NCI-H1092 (cell line): ENCODE measurements at regions not wholly inside any gene's neighbourhood (a gene's known extent, or its start where the extent isn't known, plus 50 kb on each side); places are given as distances from the start of the nearest gene placed in this dataset.

Experiments
- DNase-seq: peaks from one replicate; lab custom pipeline; 2025; lab: John Stamatoyannopoulos, UW

DNA sequence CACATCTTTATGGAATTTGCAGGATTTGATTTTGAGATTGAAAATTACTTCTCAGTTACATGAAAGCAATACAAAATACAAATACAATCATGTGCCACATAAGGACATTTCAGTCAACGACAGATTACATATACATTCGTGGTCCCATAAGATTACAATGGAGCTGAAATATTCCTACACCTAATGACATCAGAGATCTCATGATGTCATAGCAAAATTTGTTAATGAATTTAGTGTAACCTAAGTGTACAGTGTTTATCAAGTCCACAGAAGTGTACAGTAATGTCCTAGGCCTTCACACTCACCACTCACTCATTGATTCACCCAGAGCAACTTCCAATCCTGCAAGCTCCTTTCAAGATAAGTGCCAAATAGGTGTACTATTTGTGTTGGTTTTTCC is 126.5 kb downstream of the GPAM start:
- DNase-seq: no peak

DNA sequence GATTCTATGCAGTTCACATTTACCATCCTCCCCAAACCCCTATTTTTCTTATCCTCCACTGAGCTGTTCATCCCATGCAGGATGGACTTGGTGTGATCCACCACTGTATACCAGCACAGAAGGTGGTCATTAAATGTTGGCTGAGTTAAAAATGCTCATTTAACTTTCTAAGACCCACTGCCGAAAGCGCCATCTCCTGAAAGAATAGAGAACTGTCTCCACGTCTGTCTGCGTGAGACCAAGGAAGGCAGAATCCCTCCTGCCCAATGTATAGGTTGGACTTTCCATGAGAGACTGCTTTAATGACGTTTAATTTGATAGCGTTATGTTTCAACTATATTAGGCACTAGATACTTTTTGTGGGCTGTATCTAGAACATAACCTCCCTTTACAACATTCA is 124.3 kb downstream of the GPAM start:
- DNase-seq: no peak

DNA sequence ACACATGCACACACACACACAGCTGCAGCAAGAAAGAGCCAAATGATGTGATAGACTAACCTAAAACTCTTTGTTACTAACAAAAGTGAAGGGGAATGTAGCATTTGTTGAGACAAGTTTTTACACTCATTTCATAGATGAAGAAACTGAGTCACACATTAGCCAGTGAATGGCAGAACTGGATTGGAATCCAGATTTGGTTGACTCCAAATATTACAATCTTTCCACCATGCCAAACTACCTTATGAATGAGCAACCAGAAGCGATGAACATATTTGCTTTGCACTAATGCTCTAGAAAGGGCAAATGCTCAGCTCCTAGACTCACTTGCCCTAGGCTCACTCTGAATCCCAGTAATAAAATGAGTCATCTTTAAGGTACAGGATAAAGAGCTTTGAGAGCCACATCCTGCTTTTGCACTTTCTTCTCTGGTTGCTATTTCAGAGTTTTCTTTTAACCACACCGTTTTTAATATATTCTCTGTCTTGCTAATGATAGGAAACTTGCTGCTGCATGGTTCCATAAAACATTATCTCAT is 111.9 kb downstream of the GPAM start:
- no peak for DNase-seq

DNA sequence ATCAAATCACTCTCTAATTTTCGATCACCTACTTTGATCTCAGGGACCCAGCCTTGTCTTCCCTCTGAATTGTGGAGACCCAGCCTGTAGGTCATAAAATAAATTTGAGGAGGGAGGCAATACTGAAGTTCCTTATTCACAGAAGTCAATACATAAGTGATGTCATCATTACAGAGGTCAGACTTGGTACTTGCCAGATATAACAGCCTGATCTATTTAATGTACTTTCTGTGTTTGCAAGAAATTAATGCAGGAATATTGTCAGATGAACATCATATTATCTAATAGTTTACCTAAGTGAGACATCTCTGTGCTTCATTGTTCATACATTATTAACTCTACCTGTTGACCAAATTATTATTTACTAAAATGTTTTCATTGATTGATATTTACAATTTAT is 105.6 kb downstream of the GPAM start:
- no peak for DNase-seq

DNA sequence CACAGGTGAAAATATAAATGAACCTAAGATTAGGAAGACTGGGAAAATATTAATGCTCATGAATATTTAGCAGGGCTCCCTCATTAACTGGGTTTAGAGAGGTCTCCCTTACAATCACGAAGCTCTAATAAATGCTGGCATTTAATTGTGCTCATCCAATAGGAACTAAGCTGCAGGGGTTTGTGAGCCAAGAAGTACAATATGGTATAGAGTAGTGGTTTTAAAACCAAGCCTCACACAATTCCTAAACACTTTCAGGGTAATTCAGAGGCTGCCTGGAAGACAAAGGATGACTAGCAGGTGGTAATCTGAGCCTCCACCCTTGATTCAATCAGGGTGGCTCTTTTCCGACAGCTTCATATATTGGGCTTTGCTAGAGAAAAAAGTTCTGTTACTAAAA is 103.3 kb downstream of the GPAM start:
- DNase-seq: no peak

DNA sequence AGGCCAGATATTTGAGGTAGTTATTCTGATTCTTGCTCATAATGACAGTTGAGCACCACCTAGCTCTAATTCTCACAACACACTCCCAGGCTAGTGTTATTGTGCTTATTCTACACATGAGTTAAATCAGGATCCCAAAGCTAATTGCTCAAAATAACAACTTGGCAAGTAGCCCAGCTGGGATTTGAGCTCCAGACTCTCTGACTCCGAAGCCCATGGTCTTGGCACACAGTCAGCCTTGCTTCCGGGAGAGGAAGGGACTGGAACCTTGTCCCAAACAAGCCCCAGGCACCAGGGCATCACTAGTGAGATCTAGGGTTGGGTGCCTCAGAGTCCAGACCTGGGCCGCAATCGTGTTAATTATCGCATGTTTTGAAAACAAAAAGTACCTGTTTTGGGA is 101.4 kb downstream of the GPAM start:
- DNase-seq: no peak

DNA sequence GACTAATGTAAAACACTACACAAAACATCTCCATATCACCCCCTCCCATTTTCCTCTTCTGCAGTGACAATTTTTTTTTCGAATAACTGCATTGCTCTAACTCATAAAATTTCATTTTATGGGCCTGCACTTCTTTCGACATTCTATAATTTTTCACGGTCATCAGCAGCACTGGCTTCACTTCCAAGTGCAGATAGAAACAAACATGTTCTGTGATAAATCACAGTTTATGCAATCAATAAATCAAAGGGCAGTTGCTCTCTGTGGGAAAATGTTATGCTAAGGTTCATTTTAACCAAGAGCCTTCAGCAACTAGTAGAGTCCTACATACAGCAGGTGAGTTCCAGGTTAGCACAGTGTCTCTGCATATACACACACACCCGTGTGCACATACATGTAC is 100.1 kb downstream of the GPAM start:
- DNase-seq: no peak

DNA sequence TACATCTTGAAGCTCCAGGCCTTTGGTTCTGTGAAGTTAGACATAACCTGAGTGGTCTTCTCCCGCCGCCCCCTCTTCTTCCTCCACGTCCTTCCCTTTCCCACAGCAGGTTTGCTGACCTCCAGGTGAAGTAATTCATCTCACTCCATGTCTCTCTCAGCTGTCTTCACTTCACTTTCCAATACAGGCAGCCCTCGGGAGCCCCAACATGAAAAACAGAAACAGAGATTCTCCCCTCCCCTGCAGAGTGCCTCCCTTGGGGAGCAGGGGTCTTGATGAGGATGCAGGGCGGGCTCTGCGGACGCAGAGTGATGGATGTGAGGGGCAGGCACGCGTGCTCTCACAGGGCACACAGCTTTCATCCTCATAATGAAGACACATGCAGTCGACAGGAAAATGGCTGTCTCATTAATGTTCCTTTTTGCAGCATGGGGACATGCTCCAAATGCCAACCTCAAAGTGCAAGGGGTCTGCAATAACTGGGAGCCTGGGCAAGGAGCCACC is 95.6 kb downstream of the GPAM start:
- no peak for DNase-seq

DNA sequence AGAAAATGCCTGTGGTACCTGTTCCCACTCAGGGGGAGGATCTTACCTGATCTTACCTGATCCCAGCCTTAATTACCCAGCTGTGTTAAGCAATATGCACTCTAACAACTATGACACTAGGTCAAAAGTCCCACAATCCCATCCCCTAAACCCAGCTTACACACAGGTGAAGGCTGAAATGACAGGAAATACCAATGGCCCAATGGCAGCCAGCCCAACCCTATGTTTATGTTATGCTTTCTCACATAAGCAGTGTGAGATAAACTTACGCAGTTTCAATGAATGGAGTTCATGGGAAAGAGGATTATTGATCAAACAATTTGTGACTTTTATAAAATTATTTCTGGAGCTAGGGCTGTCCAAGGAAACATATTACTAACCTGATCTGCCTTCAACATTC is 91.9 kb downstream of the GPAM start:
- no peak for DNase-seq

DNA sequence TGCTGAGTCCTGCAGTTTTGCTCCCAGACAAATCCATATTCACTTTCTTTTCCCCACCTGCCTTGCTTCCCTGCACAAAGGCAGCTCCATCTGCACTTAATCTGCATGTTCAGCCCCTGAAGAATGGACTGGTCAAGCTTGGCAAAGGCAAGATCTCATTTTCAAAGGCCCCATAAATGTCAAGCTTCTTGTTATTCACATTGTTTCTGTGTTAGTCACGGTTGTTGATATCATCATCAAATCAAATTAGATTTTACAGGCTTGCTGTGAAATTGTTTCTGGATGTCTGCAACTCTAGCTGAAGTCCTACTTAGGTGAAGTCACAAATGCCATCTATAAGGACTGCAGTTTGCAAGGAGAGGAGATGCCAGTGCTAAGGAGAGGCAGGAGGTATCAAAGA is 91.0 kb downstream of the GPAM start:
- no peak for DNase-seq

DNA sequence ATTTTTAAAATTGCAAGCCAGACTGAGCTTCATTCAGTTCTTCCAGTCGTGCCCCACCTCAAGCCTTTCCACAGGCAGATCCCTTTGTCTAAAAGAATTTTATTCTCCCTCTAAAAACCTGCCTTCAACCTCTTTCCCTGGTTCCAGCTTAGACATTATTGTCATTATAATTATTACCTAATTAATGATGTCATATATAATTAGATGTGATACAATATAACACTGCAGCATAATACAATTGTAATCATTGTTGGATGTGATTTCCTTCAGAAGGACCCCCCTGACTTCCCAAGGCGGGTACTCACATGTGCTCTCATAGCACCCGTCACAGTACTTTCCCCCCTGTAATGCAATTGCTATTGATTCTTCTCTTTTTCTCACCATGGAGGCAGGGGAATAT is 88.6 kb downstream of the GPAM start:
- DNase-seq: no peak

DNA sequence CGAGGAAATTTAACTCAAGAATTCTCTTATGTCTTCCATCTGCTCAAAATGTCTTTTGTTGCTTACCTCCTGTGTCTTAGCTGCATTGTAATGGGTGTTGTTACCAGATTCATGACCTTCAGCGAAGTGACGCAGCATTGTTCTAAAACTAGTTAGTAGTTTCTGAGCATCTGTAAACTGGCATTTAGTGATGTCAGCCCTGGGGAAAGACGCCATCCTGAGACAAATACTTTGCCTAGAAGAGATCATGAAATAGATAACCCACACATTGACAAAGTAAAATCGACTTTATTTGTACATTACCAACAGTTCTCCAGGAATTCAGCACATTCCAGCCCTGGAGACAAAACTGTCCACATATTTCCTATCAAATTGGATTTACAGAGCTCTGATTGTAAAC is 87.8 kb downstream of the GPAM start:
- no peak for DNase-seq

DNA sequence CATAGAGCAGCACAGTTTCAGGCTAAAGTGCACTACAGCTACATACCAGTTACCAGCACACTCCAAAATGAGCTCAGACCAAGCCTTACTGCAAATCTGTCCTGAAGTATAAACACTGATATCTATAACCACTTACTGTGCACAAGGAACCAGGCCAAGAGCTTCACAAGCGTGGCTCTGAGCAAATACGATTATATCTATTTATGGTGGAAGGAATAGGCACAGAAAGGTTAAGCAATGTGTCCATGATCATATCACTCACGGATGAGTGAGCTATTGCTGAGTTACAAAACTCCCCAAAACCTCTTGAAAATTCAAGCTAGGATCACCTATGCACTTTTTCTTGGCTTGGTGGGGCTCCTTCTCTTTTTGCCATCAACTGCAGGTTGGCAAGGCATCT is 84.9 kb downstream of the GPAM start:
- no peak for DNase-seq
